GM21390 (cell line): ENCODE measurements at regions not wholly inside any gene's neighbourhood (a gene's known extent, or its start where the extent isn't known, plus 50 kb on each side); places are given as distances from the start of the nearest gene placed in this dataset.

Experiments used
- ATAC-seq: cut with Tn5 transposase; IDR thresholded peaks from one replicate; pipeline ENCODE4 v1.9.1; 2021; ENCODE audit not compliant: unreplicated experiment

DNA sequence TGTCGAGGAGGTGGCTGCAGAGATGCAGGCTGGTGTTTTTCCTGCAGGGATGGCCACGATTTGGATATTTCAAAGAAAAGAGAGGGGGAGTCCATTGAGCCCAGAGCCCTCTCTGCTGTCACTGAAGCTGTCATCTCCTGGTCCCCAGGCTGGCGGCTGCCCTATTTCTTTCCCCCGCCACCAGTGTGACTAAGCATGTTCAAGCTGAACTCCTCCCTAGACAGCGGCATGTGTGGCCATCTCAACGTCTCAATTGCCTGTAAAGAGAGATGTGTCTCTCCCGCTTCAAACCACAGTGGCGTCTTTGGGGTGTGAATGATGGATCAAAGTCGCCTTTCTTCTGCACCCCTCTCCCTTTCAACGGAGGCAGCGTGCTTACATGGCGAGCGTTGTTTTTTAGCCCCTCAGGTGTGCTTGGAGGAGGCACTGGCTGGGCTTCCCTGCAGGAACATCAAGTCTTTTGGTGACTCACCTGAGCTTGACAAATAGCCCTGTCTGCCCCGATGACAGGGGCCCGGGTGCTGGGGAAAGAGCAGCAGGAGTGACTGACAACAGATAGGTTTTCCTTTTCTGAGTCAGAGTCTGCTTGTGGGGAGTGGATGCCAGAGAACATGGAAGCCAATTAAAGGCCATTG, 346.4 kb upstream of the AJAP1 start:
- no peak for ATAC-seq

DNA sequence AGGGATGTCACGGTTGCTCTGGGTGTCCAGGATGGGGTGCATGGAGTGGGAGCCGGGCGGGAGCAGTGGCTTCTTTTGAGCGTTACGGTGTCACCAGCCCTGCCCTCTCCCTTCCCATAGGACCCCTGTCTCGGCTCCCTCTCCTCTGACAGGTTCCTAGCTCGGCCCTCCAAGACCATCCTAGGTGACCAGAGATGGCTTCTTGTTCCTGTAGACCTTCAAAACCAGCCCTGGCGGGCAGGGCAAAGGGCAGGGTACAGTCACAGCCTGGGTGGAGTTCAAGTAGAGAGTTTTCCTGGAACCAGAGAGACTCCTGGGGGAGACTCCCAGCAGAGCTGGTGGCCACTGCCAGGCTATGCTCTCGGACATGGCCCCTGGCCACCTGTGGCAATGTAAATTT, 345.6 kb upstream of the AJAP1 start:
- ATAC-seq: no peak

DNA sequence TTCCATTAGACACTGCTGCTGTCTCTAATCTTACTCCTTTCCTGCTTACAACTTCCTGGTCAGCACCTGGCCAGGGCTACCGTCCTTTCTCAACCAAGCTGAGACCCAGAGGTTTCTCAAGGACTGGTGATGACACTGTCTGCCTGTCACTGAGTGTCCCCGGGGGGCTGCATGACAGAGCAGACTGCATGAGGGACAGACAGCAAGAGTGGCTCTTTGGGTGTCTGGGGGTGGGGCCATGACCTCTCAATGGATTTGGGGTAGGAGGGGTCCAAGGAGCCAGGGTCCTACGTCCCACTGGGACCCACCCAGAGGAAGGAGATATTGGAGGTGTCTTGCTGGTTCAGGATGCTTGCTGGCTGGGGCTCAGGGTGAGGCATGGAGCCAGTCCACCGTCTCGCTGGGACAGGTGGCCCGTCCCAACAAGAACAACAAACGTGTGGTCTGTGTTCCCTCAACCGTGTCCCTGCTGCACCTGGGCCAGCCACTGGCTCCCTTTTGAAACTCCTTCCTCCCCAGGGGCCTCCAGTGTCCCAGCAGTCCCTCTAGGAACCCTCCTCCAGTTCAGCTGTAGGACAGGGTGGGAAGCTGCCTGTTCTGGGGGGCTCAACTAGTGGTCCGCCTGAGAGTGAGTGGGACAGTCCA, 344.6 kb upstream of the AJAP1 start:
- no peak for ATAC-seq

DNA sequence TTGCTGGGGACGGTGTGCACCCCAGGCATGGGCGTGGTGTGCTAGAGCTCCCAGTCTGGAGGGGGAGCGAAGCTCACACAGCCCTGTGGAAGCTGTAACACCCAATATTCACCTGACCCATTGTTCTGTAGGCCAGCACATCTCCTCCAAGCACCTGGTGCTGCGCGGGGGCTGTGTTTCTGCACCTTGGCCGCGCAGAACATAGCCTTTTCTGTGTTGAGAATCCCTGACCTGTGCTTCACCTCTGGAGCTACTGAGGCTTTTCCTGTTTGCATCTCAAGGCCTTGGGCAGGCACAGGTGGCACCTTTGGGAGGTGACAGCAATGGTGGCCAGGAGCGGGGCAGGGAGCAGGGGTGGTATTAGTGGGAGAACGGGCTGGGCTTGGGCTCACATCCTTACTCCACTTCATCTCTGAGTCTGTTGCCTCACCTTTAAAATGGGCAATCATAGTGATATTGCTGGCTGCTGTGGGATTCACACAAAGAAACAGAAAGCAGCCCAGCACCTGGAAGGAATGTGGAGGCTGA, 343.9 kb upstream of the AJAP1 start:
- ATAC-seq: no peak

DNA sequence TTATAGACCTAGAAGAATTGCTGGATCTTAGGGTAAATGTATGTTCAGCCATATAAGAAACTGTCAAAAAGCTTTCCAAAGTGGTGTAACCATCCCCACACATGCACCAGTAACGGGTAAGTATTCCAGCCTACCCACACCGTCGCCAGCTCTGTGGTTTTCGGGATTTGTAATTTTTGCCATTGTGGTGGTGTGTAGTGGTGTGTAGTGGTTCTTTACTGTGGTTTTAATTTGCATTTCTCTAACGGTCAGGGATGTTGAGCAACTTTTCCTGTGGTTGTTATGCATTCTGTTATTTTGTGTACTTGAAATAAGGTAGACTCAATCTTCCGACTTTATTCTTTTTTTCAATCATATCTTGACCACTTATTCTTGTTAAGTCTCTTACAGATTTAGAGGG, 342.4 kb upstream of the AJAP1 start:
- no peak for ATAC-seq

DNA sequence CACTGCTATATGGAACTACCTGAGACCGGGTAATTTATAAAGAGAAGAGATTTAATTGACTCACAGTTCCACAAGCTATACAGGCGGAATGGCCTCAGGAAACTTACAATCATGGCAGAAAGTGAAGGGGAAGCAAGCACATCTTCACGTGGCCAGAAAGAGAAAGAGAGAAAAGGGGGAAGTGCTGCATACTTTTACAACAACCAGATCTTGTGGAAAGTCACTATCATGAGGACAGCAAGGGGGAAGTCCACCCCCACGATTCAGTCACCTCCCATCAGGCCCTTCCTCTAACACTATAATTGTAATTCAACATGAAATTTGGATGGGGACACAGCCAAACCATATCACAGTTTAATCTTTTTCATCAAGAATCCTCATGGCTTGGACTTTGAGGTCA, 339.2 kb upstream of the AJAP1 start:
- ATAC-seq: no peak

DNA sequence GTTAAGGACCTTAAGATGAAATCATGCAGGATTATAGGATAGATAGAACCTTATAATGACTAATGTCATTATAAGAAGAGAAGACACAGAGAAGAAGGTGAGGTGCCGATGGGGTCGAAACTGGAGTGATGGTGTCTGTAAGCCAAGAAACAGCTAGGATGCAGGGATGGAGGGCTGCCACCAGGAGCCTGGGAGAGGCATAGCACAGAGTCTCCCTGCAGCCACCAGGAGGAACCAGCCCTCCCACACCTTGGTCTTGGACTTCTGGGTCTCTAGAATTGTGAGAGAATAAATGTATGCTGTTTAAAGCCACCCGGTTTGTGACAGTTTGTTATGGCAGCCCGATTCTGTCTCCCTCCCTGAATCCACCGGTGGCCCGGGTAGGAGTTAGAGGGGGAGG, 337.2 kb upstream of the AJAP1 start:
- no peak for ATAC-seq

DNA sequence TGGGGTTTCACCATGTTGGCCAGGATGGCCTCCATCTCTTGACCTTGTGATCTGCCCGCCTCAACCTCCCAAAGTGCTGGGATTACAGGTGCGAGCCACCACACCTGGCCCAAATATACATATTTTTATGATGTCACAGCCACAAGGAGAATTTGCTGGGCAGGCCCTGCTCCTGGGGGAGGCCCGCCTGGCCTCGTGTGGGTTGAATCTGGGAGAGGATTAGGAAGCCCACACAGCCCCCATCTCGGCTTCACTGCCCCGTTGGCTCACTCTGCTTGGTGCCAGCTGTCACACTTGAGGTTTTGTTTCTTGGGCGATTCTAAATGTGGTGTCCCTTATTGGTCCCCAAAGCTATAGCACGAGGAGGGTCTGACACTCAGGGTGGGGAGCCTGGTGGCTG, 335.7 kb upstream of the AJAP1 start:
- no peak for ATAC-seq

DNA sequence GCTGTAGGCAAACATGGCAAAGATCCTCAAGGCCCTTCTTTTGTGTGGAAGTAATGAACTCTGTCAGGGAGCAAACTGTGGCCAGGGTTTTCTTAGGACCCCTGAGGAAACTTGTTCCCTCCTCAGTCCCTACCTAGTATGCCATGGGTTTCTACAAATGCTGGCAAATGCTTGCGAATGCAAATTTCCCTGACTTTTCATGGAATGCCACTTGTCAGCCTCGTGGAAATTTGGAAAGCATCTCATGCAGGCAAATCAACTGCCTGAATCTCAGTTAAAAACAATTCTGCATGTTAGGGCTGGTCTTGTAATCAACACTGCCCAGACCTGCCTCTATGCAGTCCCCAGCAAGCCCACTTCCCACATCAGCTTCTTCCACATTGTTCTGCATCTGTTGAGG, 334.9 kb upstream of the AJAP1 start:
- ATAC-seq: no peak

DNA sequence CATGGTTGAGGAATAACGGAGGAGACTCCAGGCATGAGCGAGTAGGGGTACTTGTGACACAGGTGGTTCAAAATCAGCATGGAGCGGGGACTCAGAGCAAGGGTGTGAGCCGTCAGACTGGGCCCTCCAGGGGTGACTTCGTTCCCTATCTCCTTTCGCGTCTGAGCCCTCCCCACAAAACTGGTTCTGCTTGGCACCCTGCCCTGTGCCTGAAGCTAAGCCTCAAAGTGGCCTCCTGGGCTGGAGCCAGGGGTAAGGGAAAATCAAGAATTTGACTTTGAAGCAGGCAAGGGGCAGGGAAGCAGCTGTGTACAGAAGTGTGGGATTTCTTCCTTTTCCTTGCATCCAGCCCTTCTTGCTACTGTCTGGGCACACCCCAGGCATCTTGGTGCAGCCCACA, 331.5 kb upstream of the AJAP1 start:
- no peak for ATAC-seq

DNA sequence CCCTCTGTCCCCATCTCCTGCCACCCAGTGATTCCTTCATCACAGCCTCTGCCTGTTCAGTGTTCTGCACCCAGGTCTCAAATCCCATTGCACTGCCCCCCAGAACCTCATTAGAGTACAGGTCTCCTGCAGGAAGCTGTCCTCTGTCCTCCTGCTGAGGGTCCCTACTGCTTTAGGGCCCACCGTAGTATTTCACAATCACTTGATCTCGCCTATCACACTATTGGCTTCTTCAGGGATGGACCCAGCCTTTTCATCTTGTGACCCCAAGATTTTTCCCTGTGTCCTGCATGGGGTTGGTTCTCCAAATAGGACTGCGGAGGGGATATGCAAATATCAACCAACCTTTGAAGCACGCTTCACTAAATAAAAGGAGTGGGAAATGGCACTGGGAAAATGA, 331.1 kb upstream of the AJAP1 start:
- no peak for ATAC-seq

DNA sequence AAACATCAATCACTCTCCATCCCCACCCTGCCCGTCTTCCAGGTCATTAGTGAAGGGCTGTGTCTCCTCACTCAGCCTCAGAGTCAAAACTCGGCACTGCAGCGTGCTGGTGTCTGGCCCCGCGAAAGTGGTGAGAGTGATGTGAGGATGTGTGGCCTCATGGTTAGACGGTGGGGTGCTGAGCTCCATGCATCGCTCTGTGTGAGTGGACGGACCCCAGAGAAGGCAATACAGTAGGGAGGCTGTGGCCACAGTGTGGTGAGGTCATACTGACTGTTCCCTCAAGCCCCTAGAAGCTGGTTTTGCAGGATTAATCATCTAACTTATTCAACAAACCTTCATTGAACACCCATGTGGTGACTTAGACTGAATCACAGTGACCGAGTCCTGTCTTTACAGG, 329.9 kb upstream of the AJAP1 start:
- no peak for ATAC-seq

DNA sequence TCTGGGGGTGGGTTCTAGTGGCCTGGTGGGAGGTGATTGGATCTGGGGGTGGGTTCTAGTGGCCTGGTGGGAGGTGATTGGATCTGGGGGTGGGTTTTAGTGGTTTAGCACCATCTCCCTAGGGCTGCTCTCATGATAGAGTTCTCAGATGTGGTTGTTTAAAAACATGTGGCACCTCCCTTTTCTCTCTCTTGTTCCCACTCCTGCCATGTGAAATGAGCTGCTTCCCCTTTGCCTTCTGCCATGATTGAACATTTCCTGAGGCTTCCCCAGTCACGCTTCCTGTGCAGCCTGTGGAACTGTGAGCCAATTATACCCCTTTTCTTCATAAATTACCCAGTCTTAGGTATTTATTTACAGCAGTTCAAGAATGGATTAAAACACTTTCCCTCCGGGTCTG, 327.3 kb upstream of the AJAP1 start:
- no peak for ATAC-seq

DNA sequence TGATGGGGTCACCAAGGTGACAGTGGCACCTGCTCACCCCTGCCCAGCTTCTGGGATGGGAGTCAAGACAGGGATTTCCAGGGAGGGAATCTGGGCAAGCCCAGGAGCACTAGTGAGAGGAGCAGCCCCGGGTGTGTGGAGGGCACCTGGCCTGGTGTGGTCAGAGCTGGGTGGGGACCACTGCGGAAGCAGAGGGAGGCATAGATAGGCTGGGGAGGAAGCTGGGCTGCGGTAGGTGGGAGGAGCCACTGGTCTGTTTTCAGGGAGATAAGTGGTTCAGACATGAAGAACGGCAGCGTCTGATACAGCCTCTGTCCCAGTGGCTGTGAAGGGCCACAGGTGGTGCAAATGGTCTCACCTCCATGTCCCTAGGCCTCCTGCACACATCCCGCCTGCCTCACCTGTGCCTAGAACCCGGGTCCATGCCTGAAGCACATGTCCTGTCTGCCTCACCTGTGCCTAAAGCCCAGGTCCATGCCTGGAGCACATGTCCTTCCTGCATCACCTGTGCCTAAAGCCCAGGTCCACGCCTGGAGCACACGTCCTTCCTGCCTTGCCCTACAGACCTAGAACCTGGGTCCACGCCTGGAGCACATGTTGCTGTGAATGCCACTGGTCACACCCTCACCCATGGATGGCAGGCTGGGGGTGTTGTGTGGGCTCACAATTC, 325.9 kb upstream of the AJAP1 start:
- ATAC-seq: no peak

DNA sequence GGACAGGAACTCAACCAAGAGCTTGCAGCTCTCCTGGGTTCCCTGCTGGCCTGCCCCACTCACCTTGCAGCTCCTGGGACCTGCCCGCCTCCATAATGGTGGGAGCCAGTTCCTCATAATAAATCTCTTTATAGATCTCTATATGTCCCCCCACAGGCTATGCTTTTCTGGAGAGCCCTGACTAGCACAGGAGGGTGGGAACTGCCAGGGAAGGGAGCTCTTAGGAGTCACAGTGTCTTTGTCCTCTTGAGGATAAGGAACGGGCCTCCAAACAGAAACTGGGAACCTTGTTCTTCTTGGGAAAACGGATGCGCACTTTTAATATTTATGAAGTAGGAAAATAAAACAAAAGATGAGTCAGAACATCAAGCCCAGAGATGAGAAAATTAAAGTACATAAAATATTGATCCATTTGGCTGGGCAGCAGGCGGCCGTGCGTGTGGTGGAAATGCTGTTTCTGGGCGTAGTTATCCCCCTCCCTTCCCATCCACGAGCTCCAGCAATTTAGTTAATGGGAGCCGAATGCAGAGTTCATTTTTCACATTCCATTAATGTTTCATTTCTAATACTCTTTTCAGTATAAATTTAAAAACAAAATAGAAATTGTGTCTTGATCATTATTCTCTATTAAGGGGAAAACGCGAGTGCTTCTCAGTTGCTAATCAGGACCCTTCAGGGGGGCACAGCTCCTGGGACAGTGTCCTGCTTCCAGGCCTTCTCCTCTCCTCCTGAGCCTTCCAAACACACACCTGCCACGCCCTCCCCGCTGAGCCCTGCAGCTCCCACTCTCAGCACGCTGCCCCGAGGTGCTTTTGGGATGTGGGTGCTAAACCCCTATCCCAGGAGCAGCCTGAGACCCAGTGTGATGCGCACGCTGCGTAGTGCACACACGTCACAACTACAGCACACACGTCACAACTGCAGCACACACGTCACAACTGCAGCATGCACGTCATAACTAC, 323.3 kb upstream of the AJAP1 start:
- ATAC-seq: no peak

DNA sequence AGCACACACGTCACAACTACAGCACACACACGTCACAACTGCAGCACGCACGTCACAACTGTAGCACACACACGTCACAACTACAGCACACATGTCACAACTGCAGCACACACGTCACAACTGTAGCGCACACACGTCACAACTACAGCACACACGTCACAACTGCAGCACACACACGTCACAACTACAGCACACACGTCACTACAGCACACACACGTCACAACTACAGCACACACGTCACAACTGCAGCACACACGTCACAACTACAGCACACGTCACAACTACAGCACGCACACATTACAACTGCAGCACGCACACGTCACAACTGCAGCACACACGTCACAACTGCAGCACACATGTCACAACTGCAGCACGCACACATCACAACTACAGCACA, 322.6 kb upstream of the AJAP1 start:
- ATAC-seq: no peak

DNA sequence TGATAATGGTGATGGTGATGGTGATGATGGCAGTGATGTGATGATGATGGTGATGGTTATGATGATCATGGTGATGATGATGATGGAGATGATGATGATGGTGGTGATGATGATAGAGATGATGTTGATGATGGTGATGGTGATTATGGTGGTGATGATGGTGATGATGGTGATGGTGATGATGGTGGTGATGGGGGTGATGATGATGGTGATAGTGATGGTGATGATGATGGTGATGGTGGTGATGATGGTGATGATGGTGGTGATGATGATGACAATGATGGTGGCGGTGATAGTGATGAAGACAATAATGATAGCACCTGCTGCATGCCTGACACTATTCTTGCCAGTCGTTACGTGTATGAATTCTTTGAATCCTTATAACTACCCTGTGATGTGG, 317.9 kb upstream of the AJAP1 start:
- ATAC-seq: no peak

DNA sequence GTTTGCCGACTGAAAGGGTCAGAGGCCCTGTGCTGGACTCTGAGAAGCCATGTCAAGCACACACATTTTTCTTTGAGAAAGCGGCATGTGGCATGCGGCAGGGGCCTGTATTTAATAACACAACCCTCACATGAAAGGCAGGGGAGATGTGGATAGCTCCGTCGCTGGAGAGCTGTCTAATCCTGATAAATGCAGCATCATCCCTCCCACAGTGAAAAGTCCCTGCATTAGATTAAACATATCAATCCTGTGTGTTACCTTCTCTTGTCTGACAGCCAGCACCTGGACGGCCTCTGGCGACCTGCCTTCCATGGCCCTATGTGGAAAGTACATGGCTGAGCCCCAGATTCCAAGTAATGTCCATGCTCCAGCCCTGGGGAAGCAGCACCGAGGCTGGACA, 313.0 kb upstream of the AJAP1 start:
- no peak for ATAC-seq

DNA sequence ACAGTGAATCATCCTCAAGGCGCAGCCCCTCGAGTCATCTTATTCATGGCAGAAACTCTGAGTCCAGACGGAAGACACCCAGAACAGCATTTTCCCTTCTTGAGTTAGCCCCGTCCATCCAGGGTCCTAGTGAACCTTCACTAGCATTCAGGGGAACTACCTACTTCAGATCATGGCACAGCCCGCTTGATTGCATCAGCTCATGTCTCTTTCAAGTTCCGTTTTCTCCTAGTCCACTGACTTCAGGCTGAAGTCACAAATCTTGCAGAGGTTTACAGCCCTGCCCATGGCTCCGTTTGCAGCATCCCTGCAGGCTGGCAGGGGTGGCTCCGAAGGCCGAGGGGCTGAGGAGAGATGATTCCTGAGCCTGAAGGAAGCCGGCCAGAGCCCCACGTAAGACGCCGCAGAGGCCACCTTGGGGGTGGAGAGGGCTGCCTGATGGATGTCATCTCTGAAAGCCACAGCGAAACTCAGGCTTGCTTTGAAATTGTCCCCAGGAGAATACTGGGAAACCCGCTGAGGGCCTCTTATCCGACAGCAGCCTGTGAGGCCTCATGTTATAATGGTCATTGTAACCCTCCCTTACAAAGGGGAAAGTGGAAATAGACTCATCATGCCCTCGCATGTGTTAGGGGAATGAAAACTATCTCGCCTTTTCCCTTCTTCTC, 310.2 kb upstream of the AJAP1 start:
- no peak for ATAC-seq

DNA sequence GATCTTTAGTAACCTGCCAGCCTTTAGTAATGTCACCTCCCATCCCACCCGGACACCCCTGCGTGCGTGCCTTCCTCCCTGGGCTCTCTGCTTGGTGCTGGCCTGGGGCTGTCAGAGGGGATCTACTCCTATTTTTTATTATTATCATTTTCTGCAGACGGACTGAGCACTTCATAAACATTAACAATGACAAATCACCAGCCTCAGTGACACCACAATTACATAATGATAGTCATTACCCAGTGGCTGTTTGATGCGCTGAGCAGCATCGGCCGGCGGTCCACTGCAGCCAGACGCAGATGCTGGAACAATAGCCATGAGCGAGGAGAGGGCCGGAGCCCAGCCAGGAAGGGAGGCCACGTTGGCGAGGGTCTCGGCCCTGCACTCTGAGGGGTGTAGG, 309.3 kb upstream of the AJAP1 start:
- no peak for ATAC-seq

DNA sequence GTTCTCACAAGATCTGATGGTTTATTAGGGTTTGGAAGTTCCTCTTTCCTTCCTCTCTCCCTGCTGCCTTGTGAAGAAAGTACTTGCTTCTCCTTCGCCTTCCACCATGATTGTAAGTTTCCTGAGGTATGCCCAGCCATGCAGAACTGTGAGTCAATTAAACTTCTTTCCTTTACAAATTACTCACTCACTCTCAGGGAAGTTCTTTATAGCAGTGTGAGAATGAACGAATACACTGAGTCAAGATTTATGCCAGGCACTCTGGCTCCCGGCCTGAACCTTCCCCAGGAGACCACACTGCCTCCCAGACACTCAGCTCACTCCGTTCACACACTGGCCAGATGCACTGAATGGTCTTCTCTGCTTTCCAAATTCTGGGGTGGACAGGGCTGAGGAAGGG, 308.3 kb upstream of the AJAP1 start:
- no peak for ATAC-seq
